Globus pallidus (tissue), 1 donor: ENCODE measurements at regions not wholly inside any gene's neighbourhood (a gene's known extent, or its start where the extent isn't known, plus 50 kb on each side); places are given as distances from the start of the nearest gene placed in this dataset.

Experiments
- DNase-seq: peaks from one replicate; pipeline ENCODE4 v3.0.0-alpha.2; 2015; ENCODE audit warnings: low spot score

GRCh38 chr18:10217211-10217610 lies 237.2 kb upstream of the APCDD1 start:
- DNase-seq, result no peak

DNA sequence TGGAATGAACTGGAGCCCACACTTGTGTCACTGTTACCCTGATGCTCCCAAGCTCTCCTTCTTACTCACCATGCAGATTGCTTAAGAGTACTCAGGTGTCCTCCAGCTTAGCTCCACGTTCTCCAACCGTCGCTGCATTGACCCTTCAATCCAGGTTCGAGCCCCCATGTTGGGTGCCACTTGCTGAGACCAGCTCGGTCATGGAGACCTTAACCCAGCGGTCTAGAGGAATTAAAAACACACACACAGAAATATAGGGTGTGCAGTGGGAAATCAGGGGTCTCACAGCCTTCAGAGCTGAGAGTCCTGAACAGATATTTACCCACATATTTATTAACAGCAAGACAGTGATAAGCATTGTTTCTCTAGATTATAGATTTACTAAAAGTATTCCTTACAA lies 229.1 kb upstream of the APCDD1 start:
- DNase-seq, result no peak

GRCh38 chr18:10226971-10227370 lies 227.5 kb upstream of the APCDD1 start:
- DNase-seq, result no peak

DNA sequence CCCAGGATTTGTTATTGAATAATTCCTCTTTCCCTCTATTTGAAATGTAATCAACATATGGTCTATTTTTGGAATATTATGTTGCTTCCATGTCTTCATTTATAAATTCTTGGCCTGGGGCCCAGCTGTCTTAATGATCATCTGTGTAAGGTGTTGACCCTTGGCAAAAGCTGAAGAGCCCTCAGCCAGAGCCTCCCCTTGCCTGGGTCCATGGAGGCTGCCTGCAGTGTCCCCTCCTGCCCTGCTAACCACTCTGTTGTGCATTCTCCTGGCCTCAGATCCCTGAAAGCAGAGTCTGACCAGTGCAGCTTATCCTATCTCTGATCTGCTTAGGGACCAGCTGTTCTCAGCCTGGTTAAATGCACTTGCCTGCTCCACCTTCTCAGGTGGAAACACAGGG lies 226.1 kb upstream of the APCDD1 start:
- no peak for DNase-seq

GRCh38 chr18:10229458-10229857 lies 225.0 kb upstream of the APCDD1 start:
- no peak for DNase-seq

DNA sequence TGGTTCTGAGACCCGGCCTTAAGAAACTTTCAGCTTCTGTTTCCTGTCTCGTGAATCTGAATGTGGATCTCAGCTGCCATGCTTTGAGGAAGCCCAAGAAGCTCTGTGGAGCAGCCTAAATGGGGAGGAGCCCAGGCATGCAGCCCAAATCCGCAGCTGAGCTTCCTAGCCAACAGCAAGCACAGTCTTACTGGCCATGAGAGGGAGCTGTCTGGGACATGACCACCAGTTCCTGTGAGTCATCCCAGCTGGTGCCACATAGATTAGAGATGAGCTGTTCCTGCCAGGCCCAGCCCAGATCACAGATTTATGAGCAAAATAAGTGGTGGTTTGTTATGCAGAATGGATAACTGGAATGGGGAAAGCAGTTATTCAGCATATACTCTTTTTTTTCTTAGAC lies 224.4 kb upstream of the APCDD1 start:
- DNase-seq, result no peak

GRCh38 chr18:10231220-10231619 lies 223.2 kb upstream of the APCDD1 start:
- no peak for DNase-seq

- peak; percentile 47 for DNase-seq
These were observed 222.4 kb upstream of the APCDD1 start for GRCh38 chr18:10232062-10232461.

- no peak for DNase-seq
These were observed 221.2 kb upstream of the APCDD1 start for GRCh38 chr18:10233082-10233875.

GRCh38 chr18:10234281-10234680 lies 220.2 kb upstream of the APCDD1 start:
- no peak for DNase-seq

- no peak for DNase-seq
These were observed 219.3 kb upstream of the APCDD1 start for GRCh38 chr18:10234912-10235660.

- DNase-seq, result no peak
These were observed 218.8 kb upstream of the APCDD1 start for GRCh38 chr18:10235661-10235952.

DNA sequence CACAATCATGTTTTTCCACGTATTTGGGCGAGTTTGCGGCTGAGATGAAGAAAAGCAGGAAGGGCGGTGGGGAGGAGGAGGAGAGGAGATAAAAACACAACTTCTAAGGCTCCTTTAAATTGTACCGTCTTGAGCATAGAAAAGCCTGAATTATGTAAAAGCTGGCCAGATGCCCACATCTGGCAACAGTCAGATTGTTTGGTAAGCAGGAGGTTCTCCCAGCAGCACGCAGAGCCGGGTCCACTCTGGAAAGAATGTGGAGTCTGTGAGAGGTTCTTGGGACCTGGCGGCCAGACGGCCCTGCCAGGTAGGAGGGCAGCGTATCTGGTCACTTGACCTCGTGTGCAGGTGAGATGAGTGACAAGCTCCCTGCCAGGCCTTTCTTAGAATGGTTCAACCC lies 215.3 kb upstream of the APCDD1 start:
- DNase-seq, result no peak

DNA sequence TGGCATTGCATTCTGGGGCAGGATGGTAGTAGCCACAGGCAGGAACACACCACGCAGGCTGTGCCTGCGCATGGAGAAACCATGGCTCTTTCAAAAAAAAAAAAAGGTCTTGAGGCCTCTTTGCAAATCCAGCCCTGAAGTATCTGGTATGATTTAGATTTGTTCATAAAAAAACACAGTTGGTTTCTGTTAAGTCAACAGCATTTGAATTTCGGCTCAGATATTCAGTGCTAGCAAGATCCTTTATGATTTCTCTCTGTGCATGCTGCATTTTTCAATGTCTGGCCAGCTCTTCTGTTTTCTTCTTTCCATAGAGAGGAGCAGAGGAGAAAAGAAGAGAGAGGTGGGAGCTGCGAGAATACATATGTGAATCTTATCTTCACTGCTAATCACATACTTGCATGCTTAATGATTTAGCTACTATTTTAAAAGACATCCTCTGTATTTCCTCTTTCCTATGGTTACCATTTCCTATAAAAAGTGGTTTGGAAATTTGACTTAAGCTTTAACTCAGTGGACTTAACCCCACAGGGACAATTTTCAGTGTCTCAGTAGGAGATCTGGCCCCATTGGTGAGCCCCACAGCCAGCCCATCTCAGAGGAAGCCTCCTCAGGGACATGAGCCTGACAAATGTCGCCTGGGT lies 214.3 kb upstream of the APCDD1 start:
- DNase-seq, result no peak

DNA sequence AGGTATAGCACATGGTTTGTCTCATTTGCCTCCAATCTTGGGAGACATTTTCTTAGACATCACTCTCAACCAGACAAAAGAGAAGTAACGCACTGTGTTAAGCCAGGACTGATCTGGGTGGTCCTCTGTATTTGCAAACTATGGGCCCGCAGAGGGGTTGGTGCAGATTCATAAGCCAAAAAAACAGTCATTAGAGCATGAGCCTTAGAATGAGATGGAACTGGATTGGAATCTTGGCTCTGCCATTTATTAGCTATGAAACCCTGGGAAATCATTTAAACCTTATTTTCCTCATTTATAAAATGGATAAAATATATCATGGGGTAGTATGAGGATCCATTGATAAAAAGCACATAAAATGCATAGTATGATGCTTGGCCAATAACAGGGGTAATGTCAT lies 213.5 kb upstream of the APCDD1 start:
- DNase-seq, result no peak

GRCh38 chr18:10241579-10241978 lies 212.9 kb upstream of the APCDD1 start:
- no peak for DNase-seq

- DNase-seq, result peak; percentile 62
These were observed 211.3 kb upstream of the APCDD1 start for GRCh38 chr18:10242936-10243680.

GRCh38 chr18:10244341-10244740 lies 210.1 kb upstream of the APCDD1 start:
- no peak for DNase-seq

- no peak for DNase-seq
These were observed 209.2 kb upstream of the APCDD1 start for GRCh38 chr18:10245031-10245845.

- no peak for DNase-seq
These were observed 208.6 kb upstream of the APCDD1 start for GRCh38 chr18:10245846-10246175.

GRCh38 chr18:10247021-10247741 lies 207.3 kb upstream of the APCDD1 start:
- no peak for DNase-seq
